GM18508 (cell line): ENCODE measurements at regions not wholly inside any gene's neighbourhood (a gene's known extent, or its start where the extent isn't known, plus 50 kb on each side); places are given as distances from the start of the nearest gene placed in this dataset.
"Not testable (repeated sequence)": the region's sequence is repeated elsewhere in the genome, so short reads cannot be mapped to it uniquely, and the experiment has no call there.

Experiments
- ATAC-seq: cut with Tn5 transposase; IDR thresholded peaks from one replicate; pipeline ENCODE4 v1.9.1; 2021; ENCODE audit warnings: moderate number of reproducible peaks; ENCODE audit not compliant: insufficient read depth, unreplicated experiment

DNA sequence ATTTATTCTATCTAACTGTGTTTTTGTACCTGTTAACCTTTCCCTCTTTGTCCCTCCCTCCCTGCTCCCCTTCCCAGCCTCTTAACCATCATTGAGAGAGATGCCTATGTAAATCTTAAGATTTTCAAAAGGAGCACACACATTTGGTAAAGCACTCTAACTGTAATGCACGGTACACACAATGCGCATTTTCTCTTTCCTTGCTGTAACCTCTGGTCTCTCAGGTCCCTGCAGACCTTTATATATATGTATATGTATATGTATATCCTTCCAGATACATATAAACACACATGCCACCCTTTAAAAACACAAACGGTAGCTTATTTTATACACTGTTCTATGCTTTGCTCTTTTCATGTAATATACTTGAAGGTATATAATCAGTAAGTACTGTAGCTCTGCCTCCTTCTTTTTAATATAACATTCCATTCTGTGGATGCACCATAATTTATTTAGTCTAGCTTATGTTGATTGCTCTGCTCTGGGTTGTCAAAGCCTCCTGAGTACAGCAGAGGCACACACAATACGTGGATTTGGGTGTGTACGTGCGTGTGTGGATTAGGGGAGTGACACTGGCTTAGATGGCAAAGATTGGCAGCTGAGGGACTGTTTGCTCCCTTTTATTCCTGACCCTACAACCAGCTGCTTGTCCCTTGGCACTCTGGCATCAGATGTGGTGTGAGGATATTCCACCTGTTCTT lies 118.4 kb upstream of the PTPN20 start:
- not testable (repeated sequence) for ATAC-seq

DNA sequence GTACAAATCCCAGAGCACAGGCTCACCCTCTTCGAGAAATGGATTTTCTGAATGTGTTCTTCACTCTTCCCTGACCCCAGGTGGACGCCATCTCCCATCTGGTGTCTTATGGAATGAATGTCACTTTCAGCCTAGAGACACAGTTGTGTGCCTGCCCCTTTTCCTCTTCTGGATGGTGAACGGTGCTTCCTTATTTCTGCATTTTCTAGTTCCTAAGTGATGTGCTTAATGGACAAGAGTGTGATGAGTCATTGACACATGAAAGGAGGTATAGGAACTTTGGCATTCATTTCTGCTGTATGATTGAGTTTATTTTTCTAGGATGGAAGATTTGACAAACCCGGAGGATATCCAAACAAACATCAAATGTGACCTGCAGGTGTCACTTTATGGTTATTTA lies 114.9 kb upstream of the PTPN20 start:
- ATAC-seq: not testable (repeated sequence)

DNA sequence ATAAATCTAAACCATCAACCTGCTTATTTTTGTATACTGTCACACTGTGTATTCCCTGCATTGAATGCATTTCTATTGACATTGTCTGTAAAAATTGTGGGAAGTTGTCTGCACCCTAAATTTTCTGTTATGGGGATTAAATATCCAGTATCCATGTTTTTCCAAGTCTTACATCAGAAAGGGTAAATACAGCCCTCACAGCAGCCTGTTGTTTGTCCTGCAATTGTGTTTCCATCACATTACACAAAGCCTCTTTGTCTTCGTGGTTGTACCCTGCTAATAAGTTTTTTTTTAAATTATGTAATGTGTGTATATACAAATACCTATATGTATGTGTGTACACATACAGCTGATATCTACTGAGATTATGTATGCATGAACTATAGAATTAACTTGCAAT lies 109.2 kb upstream of the PTPN20 start:
- ATAC-seq: not testable (repeated sequence)

DNA sequence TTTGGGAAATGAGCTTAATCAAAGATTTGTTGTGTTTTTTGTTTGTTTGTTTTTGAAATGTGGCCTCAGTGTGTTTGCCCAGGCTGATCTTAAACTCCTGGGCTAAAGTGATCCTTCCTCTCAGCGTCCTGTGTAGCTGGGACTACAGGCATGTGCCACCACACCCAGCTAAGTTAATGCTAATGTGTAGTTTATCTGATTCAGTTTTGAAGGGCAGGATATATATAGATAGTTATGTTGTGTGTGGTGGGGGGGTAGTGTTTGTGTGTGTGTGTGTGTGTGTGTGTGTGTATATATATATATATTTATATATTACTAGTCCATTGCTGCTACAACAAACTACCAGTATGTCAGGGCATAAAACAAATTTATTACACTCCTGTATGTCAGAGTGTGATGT lies 108.1 kb upstream of the PTPN20 start:
- ATAC-seq: not testable (repeated sequence)

DNA sequence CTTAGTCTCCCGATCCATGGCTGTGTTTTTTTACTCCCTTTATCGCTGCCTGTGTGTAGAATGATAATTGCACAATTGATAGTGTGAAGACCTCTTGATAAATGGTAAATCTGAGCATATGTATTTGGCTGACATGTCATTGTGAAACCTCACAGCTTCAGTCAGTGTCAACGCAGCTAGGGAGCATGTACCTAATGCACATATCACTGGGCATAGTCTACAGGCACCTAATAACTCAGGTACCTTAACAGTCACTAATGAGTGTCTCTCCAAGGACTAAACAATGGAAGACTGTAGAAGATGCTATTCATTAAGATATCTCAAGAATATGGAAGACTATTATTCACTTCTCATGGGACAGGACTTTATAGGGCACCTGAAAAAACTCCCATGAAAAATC lies 101.0 kb upstream of the PTPN20 start:
- ATAC-seq: not testable (repeated sequence)

DNA sequence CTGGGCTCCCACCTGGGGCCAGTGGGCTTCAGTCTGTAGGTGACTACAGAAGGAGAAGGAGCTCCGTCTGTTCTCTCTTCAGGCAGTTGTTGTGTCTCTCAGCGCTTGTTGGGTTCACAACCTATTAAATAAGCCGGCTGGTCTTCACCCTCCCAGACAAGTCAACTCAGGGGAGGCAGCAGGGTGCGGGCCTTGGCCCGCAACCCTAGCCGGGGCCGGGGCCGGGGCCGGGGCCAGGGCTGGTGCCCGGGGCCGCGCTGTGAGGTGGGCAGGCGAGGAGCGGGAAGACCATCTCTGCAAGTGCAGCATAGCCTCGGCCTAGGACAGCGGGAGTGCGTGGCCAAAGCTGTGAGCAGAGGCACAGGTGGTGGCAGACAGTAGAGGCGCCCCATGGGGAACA lies 95.1 kb upstream of the PTPN20 start:
- ATAC-seq: not testable (repeated sequence)

DNA sequence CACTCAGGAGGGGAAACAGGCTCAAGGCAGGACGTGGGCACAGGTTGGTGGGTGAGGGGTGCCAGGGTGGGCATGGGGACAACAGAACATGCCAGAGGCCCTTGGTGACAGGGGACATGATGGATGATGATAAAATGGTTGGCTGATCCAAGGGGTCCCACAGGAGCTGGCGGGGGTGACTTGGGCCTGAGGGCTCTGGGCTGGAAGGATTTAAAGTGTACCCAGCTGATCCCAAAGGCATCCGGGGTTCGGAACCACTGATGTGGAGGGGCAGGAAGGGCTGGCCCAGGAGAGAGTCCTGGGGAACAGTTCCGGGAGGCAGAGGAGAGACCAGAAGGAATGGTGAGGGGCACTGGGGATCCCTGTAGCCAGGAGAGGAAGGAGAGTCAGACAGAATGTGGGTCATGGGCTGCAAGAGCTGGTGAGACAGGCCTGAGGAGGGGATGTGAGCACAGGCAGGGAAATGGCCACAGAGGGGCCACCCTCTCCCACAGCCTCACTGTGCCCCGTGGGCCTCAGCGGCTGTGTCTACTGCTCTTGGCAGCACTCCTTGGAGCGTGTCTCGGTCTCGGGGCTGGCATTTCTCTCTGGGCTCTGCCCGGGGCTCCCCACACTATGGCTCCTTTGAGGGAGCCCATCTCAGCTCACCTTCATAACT lies 70.7 kb upstream of the PTPN20 start:
- ATAC-seq: not testable (repeated sequence)

DNA sequence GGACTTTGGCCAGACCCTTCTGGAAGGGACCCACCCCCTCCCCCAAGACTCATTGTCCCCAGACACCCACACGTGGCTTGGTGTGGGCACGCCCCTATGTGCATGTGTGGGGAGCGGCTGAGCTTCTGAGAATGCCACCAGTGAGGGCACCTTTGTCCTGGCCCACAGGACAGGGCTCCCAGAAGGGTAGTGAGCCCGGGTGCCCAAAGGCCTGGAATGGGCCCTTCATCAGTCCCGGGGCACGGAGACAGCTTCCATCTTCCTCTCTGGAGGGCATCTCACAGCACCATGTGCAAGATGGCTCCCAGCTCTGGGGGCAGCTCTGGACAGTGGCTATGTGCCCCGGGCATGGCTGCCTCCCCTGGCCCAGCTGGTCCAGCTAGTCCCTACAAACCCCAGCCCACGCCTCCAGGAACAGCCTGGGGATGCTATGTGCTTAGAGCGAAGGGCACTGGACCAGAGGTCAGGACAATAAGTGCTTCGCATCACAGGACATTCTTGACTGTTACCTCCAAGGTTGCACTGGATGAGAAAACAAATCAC lies 70.1 kb upstream of the PTPN20 start:
- ATAC-seq: not testable (repeated sequence)

DNA sequence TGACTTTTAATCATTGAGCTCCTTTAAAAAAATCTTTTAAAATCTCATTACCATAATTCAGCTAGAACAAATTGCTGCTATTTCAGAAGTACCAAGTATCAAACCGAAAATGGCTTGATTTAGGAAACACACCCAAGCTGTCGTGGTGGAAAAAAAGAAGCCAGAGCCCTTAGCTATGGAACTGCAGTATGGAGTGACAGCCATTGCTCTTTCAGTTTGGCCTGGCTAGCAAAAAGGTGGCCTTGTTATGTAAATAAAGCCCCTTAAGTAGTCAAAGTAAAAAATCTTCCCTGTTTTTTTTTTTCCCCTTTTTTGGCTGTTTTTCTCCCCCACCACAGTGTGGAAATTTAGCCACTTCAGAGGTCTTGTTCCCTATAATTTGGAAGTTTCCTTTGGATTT lies 66.0 kb upstream of the PTPN20 start:
- ATAC-seq: not testable (repeated sequence)

DNA sequence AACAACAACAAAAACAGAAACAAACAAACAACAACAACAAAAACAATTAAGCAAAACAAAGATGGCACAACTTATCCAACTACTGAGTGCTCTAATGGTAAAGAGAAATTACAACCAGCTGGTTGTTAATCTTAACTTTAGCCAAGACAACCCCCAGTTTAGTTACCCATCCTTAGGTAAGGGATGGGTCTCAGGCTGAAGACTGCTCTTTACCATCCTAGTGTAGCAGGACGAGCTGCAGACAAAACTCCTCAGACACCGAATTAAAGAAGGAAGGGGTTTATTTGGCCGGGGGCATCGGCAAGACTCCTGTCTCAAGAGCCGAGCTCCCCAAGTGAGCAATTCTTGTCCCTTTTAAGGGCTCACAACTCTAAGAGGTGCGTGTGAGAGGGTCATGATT lies 65.6 kb upstream of the PTPN20 start:
- ATAC-seq: not testable (repeated sequence)

DNA sequence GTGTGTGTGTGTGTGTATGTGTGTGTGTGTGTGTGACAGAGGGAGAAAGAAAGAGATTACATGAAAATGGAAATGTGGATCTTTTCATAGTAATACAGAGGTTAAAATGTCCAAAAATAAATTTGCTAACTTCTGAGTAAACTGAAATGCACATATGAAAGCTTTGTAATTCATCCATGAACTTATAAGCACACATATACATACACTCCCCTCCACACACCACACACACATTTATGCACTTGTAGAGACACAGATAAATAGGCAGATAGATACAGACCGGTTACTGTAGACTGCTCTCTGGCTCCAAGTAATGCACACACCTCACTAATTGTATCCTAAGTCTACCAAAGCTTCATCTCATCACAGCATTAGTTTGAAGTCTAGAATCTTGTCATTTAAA lies 50.5 kb upstream of the PTPN20 start:
- not testable (repeated sequence) for ATAC-seq
